ENCODE measurements at regions not wholly inside any gene's neighbourhood (a gene's known extent, or its start where the extent isn't known, plus 50 kb on each side); places are given as distances from the start of the nearest gene placed in this dataset.

- no peak for TF ChIP-seq EZH2 (IDR thresholded peaks at IDR 0.05; ENCODE audit: insufficient read depth, poor library complexity, severe bottlenecking)
- TF ChIP-seq EZH2phosphoT487 (IDR thresholded peaks at IDR 0.05; ENCODE audit: insufficient read depth, low read depth): no peak
Observed at GRCh38 chr22:47547239-47547661, 784.8 kb downstream of the TBC1D22A start.
